GM21367 (cell line): ENCODE measurements at regions not wholly inside any gene's neighbourhood (a gene's known extent, or its start where the extent isn't known, plus 50 kb on each side); places are given as distances from the start of the nearest gene placed in this dataset.
A peak's percentile ranks its signal among the peaks of the same experiment; 100 is the strongest.

Experiments
- ATAC-seq: cut with Tn5 transposase; IDR thresholded peaks from one replicate; pipeline ENCODE4 v1.9.1; 2021; ENCODE audit not compliant: unreplicated experiment

DNA sequence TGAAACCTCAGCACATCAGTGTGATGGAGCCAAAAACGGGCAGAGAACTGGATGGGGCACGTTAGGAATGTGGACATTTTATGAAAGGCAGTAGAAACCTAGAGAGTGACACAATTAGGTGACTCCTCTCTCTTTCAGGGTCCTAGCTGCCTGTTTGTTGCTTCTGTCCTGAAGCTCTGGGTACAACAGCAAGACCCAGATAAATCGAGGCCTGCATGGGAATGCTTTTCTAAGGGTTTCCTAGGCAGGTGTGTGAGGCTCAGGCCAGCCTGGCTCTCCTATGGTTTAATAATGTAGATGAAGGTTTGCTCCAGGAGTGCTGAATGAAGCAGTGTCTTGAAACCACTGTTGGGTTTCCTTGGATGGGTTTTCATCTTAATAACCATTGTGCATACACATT, 517.1 kb upstream of the RAB6C start:
- no peak for ATAC-seq

DNA sequence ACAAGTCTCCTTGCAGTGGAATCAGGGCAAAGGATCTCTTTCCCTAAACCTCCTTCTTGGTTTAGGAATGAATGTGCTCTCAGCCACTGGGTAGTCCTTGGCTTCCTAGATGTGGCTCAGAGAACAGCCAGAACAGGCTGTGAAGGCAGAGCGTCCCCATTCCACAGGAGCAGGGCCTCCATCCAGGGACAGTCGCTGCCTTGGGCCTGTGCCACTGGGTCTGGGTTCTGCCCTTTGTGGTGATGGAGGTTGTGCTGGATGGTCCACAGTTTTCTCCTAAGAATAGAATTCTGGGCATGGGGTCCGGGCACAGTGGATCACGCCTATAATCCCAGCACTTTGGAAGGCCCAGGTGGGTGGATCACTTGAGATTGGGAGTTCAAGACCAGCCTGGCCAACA, 516.5 kb upstream of the RAB6C start:
- ATAC-seq: no peak

GRCh38 chr2:129464036-129464435, 515.4 kb upstream of the RAB6C start:
- ATAC-seq: no peak

GRCh38 chr2:129464631-129465030, 514.8 kb upstream of the RAB6C start:
- no peak for ATAC-seq

DNA sequence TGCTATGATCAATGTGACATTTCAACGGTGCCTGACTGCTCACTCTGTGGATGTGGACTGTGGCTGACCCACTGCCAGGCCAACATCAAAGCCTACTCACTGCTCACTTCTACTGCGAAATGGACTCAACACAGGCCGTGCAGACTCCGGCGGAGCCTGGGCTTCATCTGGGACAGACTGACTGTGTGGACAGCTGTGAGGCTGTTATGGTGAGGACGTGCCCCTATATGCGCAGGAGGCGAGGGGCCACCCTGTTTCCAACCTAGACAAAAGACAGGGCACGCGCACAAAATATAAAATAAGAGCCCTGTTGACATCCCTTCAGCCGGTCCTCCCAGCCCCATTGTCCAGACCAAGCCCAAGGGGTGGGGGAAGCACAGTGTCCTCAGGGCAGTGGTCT, 514.4 kb upstream of the RAB6C start:
- ATAC-seq: no peak

DNA sequence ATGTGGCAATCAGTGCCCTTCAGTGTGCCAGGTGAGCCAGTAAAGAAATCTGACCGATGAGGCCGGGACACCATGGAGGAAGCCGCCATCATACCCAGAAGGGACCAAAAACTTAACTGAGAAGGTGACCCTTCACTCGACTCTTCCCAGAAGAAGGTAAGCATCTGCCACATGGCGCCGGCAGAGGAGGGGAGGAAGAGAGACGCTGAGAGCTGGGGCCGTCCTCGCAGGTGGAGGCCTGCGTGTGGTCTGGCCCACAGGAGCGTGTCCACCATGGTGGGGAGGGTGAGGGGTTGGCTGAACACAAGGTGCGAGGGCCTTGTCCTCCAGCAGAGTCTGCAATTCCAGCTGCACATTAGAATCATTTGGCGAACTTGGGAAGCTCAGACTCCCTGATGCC, 513.1 kb upstream of the RAB6C start:
- ATAC-seq: no peak

DNA sequence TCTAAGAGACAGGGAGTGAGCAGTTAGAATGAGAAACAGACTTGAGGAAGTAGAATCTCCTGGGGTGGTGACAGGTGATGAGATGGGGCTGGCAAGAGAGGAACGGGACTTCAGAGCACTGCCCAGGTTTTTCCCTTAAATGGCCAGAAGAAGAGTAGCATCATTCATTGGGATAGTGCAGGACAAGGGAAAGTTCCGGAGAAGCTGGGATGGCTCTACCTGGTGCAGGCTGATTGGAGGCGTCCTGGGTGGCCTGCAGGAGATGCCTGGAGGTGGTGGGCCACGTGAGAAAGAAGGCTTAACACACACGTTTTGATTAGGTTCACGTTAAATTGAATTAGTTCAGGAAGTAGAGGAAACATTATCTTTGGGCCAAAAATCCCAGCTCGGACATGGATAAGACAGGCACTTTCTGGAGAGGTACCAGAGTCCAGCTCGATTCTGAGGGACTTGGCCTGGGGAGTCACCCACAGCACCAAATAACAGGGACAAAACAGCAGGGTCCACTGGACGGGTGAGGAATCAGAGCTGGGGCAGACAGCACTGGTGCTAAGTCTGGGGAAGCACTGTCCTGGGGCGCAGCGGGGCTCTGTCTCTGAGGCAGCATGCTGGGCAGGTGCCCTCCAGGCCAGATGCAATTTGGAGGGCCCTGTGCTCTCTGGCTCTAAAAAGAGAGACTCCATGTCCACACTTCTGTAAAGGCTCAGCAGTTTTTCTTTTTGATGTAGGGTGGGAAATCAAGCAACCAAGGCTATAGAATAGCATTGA, 512.3 kb upstream of the RAB6C start:
- no peak for ATAC-seq

GRCh38 chr2:129467941-129468340, 511.5 kb upstream of the RAB6C start:
- no peak for ATAC-seq

- no peak for ATAC-seq
Observed at GRCh38 chr2:129468879-129469278, 510.6 kb upstream of the RAB6C start.

- ATAC-seq: no peak
Observed at GRCh38 chr2:129469389-129469788, 510.1 kb upstream of the RAB6C start.

GRCh38 chr2:129469871-129470270, 509.6 kb upstream of the RAB6C start:
- ATAC-seq: no peak

GRCh38 chr2:129478902-129479517, 500.5 kb upstream of the RAB6C start:
- ATAC-seq: no peak

GRCh38 chr2:129479892-129480291, 499.6 kb upstream of the RAB6C start:
- no peak for ATAC-seq

DNA sequence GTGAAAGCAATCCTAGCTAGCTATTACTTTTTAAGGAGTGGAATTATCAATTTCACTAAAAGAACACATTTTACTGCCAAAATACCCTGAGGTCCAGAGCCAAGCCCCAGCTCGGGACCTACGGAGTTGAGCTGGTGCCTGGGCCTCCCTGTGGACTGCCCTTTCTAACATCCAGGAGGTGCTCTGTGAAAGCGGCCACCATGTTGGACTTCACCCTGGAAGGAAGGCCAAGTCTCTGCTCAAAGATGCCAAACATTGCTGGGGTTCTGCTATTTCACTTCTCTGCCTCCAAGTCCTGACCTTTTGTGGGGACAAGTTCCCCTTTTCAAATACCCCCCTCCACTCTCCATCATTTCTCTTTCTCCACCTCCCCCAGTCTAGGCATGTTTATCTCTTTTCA, 498.7 kb upstream of the RAB6C start:
- no peak for ATAC-seq

- ATAC-seq: no peak
Observed at GRCh38 chr2:129481306-129482219, 497.9 kb upstream of the RAB6C start.

DNA sequence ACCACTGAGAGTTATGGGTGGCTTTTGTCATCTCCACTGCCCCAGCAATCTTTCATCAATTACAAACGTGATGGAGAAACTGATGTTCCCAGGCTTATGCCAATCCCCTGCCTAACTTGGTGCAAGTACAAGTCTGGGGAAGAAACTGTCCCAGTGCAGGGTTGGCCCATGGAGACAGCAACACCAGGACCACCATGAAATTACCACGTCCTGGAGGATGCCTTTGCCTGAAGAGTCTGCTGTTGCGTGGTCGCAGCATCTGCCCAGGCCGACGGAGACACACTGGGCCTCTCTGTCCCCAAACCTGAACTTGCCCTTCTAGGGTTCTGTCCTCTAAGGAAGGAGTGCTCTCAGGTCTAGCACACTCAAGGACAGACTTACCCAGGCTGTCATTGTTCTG, 496.8 kb upstream of the RAB6C start:
- no peak for ATAC-seq

DNA sequence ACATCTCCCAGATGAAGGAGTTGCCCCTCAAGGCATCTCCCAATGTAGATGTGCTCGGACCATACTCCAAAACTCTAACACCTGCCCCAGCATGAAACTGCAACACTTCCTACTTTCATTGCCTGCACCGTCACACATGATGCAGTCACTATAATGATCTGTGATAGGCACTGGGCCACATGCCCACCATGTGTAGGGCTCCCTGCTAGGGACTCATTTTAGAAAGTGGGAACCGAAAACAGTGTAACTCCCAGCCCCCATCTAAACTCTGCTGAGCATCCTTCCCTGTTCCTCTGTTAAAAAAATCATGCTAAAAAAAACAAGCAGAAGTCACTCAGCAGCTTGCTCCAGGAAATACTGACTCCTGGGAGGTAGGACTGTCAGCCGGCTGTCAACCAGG, 496.1 kb upstream of the RAB6C start:
- ATAC-seq: peak; percentile 86

- ATAC-seq: no peak
Observed at GRCh38 chr2:129484999-129485897, 494.2 kb upstream of the RAB6C start.

DNA sequence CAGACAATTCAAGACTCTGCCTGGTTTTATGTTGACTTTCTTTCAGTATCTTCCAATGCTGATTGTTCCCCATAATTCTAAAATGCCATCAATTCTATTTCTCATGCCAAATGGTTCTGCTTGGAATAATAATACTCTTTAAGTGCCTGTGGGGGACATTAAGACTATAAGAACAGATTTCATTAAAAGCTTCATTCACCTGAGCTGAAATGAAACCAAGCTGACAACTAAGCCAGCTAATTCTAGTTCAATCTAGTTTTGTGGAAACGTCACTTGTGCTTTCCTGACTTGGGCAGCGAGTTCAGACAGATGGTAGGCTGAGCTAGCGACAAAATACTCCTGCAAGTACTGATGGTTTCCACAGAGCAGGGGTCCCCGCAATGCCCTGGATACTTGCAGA, 491.1 kb upstream of the RAB6C start:
- no peak for ATAC-seq

- ATAC-seq: no peak
Observed at GRCh38 chr2:129490641-129491040, 488.8 kb upstream of the RAB6C start.

DNA sequence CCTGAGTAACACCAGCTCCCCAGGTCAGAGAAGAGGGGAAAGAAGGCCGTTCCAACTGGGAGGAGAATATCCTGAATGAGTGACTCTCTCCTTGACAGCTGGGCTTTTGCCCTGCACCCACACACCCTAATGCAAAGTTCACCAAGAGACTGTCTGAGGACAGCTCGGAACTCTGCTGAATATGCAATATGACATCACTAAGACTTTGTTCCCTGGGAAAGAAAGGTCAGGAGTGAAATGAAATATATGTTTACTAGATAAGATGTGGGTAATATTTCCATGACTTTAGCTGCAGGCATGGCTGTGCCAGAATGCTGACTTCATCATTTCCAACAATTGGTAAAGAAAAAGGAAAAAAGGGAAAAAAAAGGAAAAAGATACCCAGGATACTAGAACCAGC, 488.2 kb upstream of the RAB6C start:
- no peak for ATAC-seq
